HFF-Myc (cell line): ENCODE measurements at regions not wholly inside any gene's neighbourhood (a gene's known extent, or its start where the extent isn't known, plus 50 kb on each side); places are given as distances from the start of the nearest gene placed in this dataset.

Experiments used
- DNase-seq: peaks from one replicate; pipeline ENCODE4 v3.0.0-alpha.2; 2011; ENCODE audit warnings: low read depth; ENCODE audit errors: extremely low read depth
- H3K4me3 ChIP-seq: replicated peaks from 2 replicates; pipeline ENCODE4 v1.5.1; 2011; ENCODE audit warnings: low read depth, mild to moderate bottlenecking, control low read depth, low read length
- CTCF ChIP-seq: IDR thresholded peaks from 2 replicates; pipeline ENCODE4 v1.5.1; 2012; ENCODE audit warnings: mild to moderate bottlenecking, low read depth, low read length, control low read depth; ENCODE audit errors: missing control alignments

DNA sequence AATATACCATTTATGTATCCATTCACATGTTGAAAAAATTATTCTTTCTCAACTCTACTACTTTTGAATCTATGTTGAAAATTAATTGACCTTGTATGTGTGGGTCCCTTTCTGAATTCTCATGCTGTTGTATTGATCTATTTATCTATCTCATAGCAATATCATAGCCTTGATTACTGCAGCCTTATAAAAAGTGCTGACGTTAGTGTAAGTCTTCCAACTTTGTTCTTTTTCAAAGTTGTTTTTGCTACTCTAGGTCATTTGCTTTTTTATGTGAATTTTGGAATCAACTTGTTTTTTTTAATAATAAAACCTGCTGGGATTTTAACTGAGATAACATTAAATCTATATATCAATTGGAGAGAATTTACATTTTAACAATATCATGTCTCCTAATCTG, 52.2 kb upstream of the PAX3 start:
- DNase-seq = no peak
- H3K4me3 ChIP-seq = no peak overlapping the region
- TF ChIP-seq CTCF = no peak

- TF ChIP-seq CTCF = no peak
- no peak overlapping the region for H3K4me3 ChIP-seq
- DNase-seq = no peak
These were observed 54.2 kb upstream of the PAX3 start for GRCh38 chr2:222352981-222353380.

GRCh38 chr2:222353993-222354392, 55.2 kb upstream of the PAX3 start:
- no peak overlapping the region for H3K4me3 ChIP-seq
- DNase-seq = no peak
- no peak for TF ChIP-seq CTCF

GRCh38 chr2:222355860-222356259, 57.1 kb upstream of the PAX3 start:
- no peak overlapping the region for H3K4me3 ChIP-seq
- no peak for TF ChIP-seq CTCF
- DNase-seq = peak; percentile 81

DNA sequence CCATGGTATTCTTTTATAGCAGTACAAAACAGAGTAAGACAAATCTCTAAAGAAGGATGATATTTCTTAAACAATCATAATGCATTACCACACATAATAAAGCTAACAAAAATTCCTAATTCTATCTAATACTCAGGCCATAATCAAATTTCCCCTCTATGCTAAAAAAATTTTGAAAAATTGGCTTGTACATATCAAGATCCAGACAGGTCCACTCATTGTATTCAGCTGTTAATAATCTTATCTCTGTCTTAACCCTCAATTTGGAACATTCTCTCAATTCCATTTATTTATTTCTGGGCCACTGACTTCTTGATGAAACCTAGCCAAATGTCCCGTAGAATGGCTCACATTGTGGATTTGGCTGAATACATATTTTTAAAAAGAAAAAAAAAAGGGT, 59.1 kb upstream of the PAX3 start:
- no peak for TF ChIP-seq CTCF
- H3K4me3 ChIP-seq = no peak overlapping the region
- no peak for DNase-seq

GRCh38 chr2:222358876-222359275, 60.1 kb upstream of the PAX3 start:
- peak; percentile 26 for DNase-seq

More at GRCh38 chr2:222358876-222359275, 60.1 kb upstream of the PAX3 start:
- H3K4me3 ChIP-seq = no peak overlapping the region
- TF ChIP-seq CTCF = no peak
